H1 (cell line): ENCODE measurements at regions not wholly inside any gene's neighbourhood (a gene's known extent, or its start where the extent isn't known, plus 50 kb on each side); places are given as distances from the start of the nearest gene placed in this dataset.

ENCODE experiments used
- CTCF ChIA-PET: fragments of 300-600 bp; sonication (Branson Sonifier 250); formaldehyde crosslinking; loops from one replicate; lab custom pipeline; 2021; ENCODE audit not compliant: partially characterized antibody; lab: Charles Lee
- POLR2A ChIA-PET: fragments of 300-600 bp; sonication (Branson Sonifier 250); formaldehyde crosslinking; loops from one replicate; lab custom pipeline; 2021; ENCODE audit warnings: inconsistent platforms; ENCODE audit not compliant: partially characterized antibody; lab: Charles Lee
- DNase-seq, 2 experiments: peaks; one replicate each; pipeline versions ENCODE4 v3.0.0 to v3.0.0-alpha.2; 2010 to 2022; ENCODE audit warnings: low spot score in 2 of 2, low read depth in 1 of 2, mixed read lengths in 1 of 2
- FAIRE-seq: peaks from 2 replicates; lab custom pipeline; 2011; peaks lifted over from hg19 to GRCh38; lab: Jason Lieb, UNC
- H2AFZ ChIP-seq: 2 replicates; pipeline ENCODE4 v1.8.1; 2012; ENCODE audit warnings: low read length, inconsistent platforms
- H2AK5ac ChIP-seq: 2 replicates; pipeline ENCODE4 v1.6.1; 2013; ENCODE audit warnings: low read depth, low read length
- H2BK120ac ChIP-seq: replicated peaks from 2 replicates; pipeline ENCODE3; 2013; ENCODE audit warnings: low read depth, low read length, inconsistent platforms
- H2BK12ac ChIP-seq: 2 replicates; pipeline ENCODE4 v1.6.1; 2013; ENCODE audit warnings: low read depth, low read length
- H2BK15ac ChIP-seq: 2 replicates; pipeline ENCODE4 v1.6.1; 2013; ENCODE audit warnings: low read length
- H2BK20ac ChIP-seq: 2 replicates; pipeline ENCODE4 v1.6.1; 2013; ENCODE audit warnings: low read length
- H2BK5ac ChIP-seq: 2 replicates; pipeline ENCODE4 v1.6.1; 2013; ENCODE audit warnings: low read depth, low read length
- H3K14ac ChIP-seq: 2 replicates; pipeline ENCODE4 v1.6.1; 2013; ENCODE audit warnings: inconsistent platforms; ENCODE audit not compliant: insufficient read length
- H3K18ac ChIP-seq: 2 replicates; pipeline ENCODE4 v1.6.1; 2013; ENCODE audit warnings: low read length; ENCODE audit errors: extremely low read depth
- H3K23ac ChIP-seq: 2 replicates; pipeline ENCODE4 v1.6.1; 2013; ENCODE audit warnings: inconsistent platforms; ENCODE audit not compliant: insufficient read length
- H3K23me2 ChIP-seq: 2 replicates; pipeline ENCODE4 v1.6.1; 2013; ENCODE audit warnings: low read depth, low read length
- H3K27ac ChIP-seq: 2 replicates; pipeline ENCODE4 v1.6.1; 2011; ENCODE audit warnings: low read depth, low read length, inconsistent platforms
- H3K27me3 ChIP-seq, 4 experiments: replicated peaks in 1 of 4; 1 replicate in 1 of 4; 2 replicates in 3 of 4; pipeline versions ENCODE4 v1.6.1 to v1.8.1; 2011 to 2013; ENCODE audit warnings: low read length in 3 of 4, mild to moderate bottlenecking in 3 of 4, inconsistent platforms in 2 of 4, mixed read lengths in 2 of 4, moderate library complexity in 1 of 4; ENCODE audit not compliant: control insufficient read depth in 3 of 4, insufficient read depth in 3 of 4; ENCODE audit errors: extremely low read depth in 1 of 4
- H3K36me3 ChIP-seq, 4 experiments: 2 replicates each; pipeline versions ENCODE4 v1.6.1 to v1.8.1; 2011 to 2013; ENCODE audit warnings: mild to moderate bottlenecking in 4 of 4, low read length in 3 of 4, moderate library complexity in 2 of 4, control low read depth in 1 of 4, inconsistent platforms in 1 of 4; ENCODE audit not compliant: insufficient read depth in 4 of 4, control insufficient read depth in 2 of 4
- H3K4ac ChIP-seq: replicated peaks from 2 replicates; pipeline ENCODE3; 2013; ENCODE audit warnings: low read length, low read depth, mixed read lengths, inconsistent platforms; ENCODE audit not compliant: insufficient read length
- H3K4me1 ChIP-seq, 4 experiments: replicated peaks in 1 of 4; 1 replicate in 1 of 4; 2 replicates in 3 of 4; pipeline versions ENCODE4 v1.6.1 to v1.8.1; 2011 to 2013; ENCODE audit warnings: low read length in 3 of 4, inconsistent platforms in 2 of 4, mixed read lengths in 1 of 4; ENCODE audit not compliant: insufficient read depth in 4 of 4, control insufficient read depth in 3 of 4
- H3K4me2 ChIP-seq, 2 experiments: 2 replicates each; pipeline versions ENCODE4 v1.6.1 to v1.8.1; 2011 to 2013; ENCODE audit warnings: low read depth in 2 of 2, low read length in 2 of 2, control low read depth in 1 of 2, inconsistent platforms in 1 of 2, mild to moderate bottlenecking in 1 of 2; ENCODE audit not compliant: insufficient read depth in 1 of 2
- H3K4me3 ChIP-seq, 4 experiments: fragments of 200-600, 300-600 bp in 1 of 4; sonication (generic), shearing (Covaris generic), sonication (Bioruptor Twin) in 1 of 4; 2 replicates each; pipeline versions ENCODE4 v1.5.1 to v1.8.1; 2011 to 2016; ENCODE audit warnings: low read length in 4 of 4, low read depth in 3 of 4, control low read depth in 2 of 4, inconsistent platforms in 2 of 4, mild to moderate bottlenecking in 2 of 4, mixed read lengths in 1 of 4, moderate library complexity in 1 of 4; ENCODE audit not compliant: insufficient read depth in 2 of 4; ENCODE audit errors: extremely low read depth in 1 of 4
- H3K56ac ChIP-seq: replicated peaks from 2 replicates; pipeline ENCODE3; 2013; ENCODE audit warnings: low read depth, mild to moderate bottlenecking, mixed read lengths, low read length, inconsistent platforms; ENCODE audit not compliant: insufficient read length
- H3K79me1 ChIP-seq: 2 replicates; pipeline ENCODE4 v1.6.1; 2013; ENCODE audit warnings: low read depth, low read length, control low read depth
- H3K79me2 ChIP-seq, 2 experiments: 2 replicates each; pipeline versions ENCODE4 v1.6.1 to v1.8.1; 2012 to 2013; ENCODE audit warnings: low read length in 2 of 2, mild to moderate bottlenecking in 2 of 2, inconsistent platforms in 1 of 2; ENCODE audit not compliant: insufficient read depth in 2 of 2, control insufficient read depth in 1 of 2
- H3K9ac ChIP-seq, 4 experiments: replicated peaks in 1 of 4; 1 replicate in 1 of 4; 2 replicates in 3 of 4; pipeline versions ENCODE4 v1.6.1 to v1.8.1; 2011 to 2013; ENCODE audit warnings: low read depth in 3 of 4, low read length in 3 of 4, control low read depth in 2 of 4, mild to moderate bottlenecking in 2 of 4, moderate library complexity in 2 of 4, inconsistent platforms in 1 of 4; ENCODE audit errors: extremely low read depth in 1 of 4
- H3K9me3 ChIP-seq, 2 experiments: 2 replicates each; pipeline versions ENCODE4 v1.6.1 to v1.8.1; 2012 to 2013; ENCODE audit warnings: mild to moderate bottlenecking in 2 of 2, moderate library complexity in 2 of 2, control low read depth in 1 of 2, inconsistent platforms in 1 of 2, low read depth in 1 of 2, low read length in 1 of 2, mixed read lengths in 1 of 2; ENCODE audit not compliant: insufficient read depth in 2 of 2
- H4K20me1 ChIP-seq, 2 experiments: replicated peaks in 1 of 2; 2 replicates each; pipeline versions ENCODE3 to v1.8.1; 2011 to 2013; ENCODE audit warnings: inconsistent platforms in 2 of 2, low read length in 2 of 2, mild to moderate bottlenecking in 1 of 2; ENCODE audit not compliant: insufficient read depth in 2 of 2, control insufficient read depth in 1 of 2
- H4K5ac ChIP-seq: 2 replicates; pipeline ENCODE4 v1.6.1; 2013; ENCODE audit warnings: low read length, low read depth, mixed read lengths, inconsistent platforms; ENCODE audit not compliant: insufficient read length
- H4K8ac ChIP-seq: 2 replicates; pipeline ENCODE4 v1.8.0; 2013; ENCODE audit warnings: mild to moderate bottlenecking, moderate library complexity, low read length, inconsistent platforms; ENCODE audit not compliant: insufficient read depth; ENCODE audit errors: extremely low read depth
- H4K91ac ChIP-seq: replicated peaks from 2 replicates; pipeline ENCODE3; 2013; ENCODE audit warnings: low read length, mixed read lengths, inconsistent platforms; ENCODE audit not compliant: insufficient read length
- WGBS, 2 experiments: shearing (Covaris generic) in 1 of 2; methylation state at CpG; one replicate each; pipeline versions ENCODE4 v1.1.6 to v1.1.7; 2013 to 2015; ENCODE audit warnings: low lambda C conversion rate in 2 of 2, mixed read lengths in 2 of 2, inconsistent platforms in 1 of 2, low coverage in 1 of 2, missing lambda C conversion rate in 1 of 2; ENCODE audit not compliant: insufficient replicate concordance in 2 of 2, insufficient coverage in 1 of 2, insufficient read length in 1 of 2; ENCODE audit errors: extremely low coverage in 1 of 2, missing lambda C conversion rate in 1 of 2; 5-methylcytosine and 5-hydroxymethylcytosine counted together

GRCh38 chr1:62962901-62963776 lies 179.2 kb downstream of the ATG4C start:
- Histone ChIP-seq H3K79me1 (no peaks in the 10 kb centered on the region), H2BK20ac (no peak overlapping the region), H2BK15ac (no peak overlapping the region), H3K27ac (no peak overlapping the region), H3K4me2 (peak overlapping the region in 1 of 2 experiments; percentile 48; a peak in 2 of 4 replicates), H3K4me3 (peak overlapping the region in 1 of 4 experiments; percentile 38; a peak in 1 of 8 replicates), H2AFZ (peak overlapping the region; percentile 83), H3K14ac (no peak overlapping the region), H3K79me2 (no peaks in the 10 kb centered on the region), H2BK5ac (no peak overlapping the region; the same call in 1 of the 2 replicates), H3K36me3 (no peaks in the 10 kb centered on the region), H3K9ac (no peak overlapping the region), H2AK5ac (no peak overlapping the region), H3K9me3 (no peaks in the 10 kb centered on the region), H4K20me1 (no peaks in the 10 kb centered on the region), H3K23me2 (no peaks in the 10 kb centered on the region), H4K91ac (no peak overlapping the region), H3K27me3 (peaks cover 0 to 2% (median 0%) of the 10 kb centered on the region in 4 experiments; a peak in 1 of 7 replicates), H3K4me1 (peaks cover 0 to 15% (median 4%) of the 10 kb centered on the region in 4 experiments; a peak in 6 of 7 replicates), H3K4ac (no peak overlapping the region), H2BK120ac (no peak overlapping the region), H3K18ac (no peak overlapping the region), H4K8ac (no peak overlapping the region), H2BK12ac (peak overlapping the region; percentile 13; the same call in 1 of the 2 replicates), H3K23ac (no peak overlapping the region), H3K56ac (no peak overlapping the region), H4K5ac (no peak overlapping the region)
- peak; percentile 94 for FAIRE-seq
- DNase-seq: peak; percentile 81 to 84
- ChIA-PET CTCF (interaction anchor here (0.7 to 5.5 kb wide), 35 partner anchors 9 to 696 kb away, joined by 3 to 53 read pairs (median 4); no protein-coding TSS in a partner anchor), POLR2A (no interaction called here)
- WGBS, 2 experiments: 23% methylated on average over 10 of the region's 10 CpGs; no CpG with 5 or more reads in 1 of the 2 experiments
